ENCODE measurements at regions not wholly inside any gene's neighbourhood (a gene's known extent, or its start where the extent isn't known, plus 50 kb on each side); places are given as distances from the start of the nearest gene placed in this dataset.
"Not testable (repeated sequence)": the region's sequence is repeated elsewhere in the genome, so short reads cannot be mapped to it uniquely, and the experiment has no call there.

- DNase-seq (ENCODE audit: low spot score), result no peak
These were observed 213.9 kb downstream of the PRDM9 start for GRCh38 chr5:23721336-23721735.

GRCh38 chr5:23727271-23727670, 219.9 kb downstream of the PRDM9 start:
- DNase-seq (ENCODE audit: low spot score), result no peak

- DNase-seq (ENCODE audit: low spot score), result peak; percentile 88
These were observed 222.6 kb downstream of the PRDM9 start for GRCh38 chr5:23730023-23730422.

- no peak for DNase-seq (ENCODE audit: low spot score)
These were observed 232.6 kb downstream of the PRDM9 start for GRCh38 chr5:23740029-23740428.

GRCh38 chr5:23742701-23743100, 235.3 kb downstream of the PRDM9 start:
- no peak for DNase-seq (ENCODE audit: low spot score)

- DNase-seq (ENCODE audit: low spot score), result no peak
These were observed 248.5 kb downstream of the PRDM9 start for GRCh38 chr5:23755906-23756305.

- no peak for DNase-seq (ENCODE audit: low spot score)
These were observed 249.4 kb downstream of the PRDM9 start for GRCh38 chr5:23756779-23757178.

GRCh38 chr5:23763170-23763569, 255.8 kb downstream of the PRDM9 start:
- DNase-seq (ENCODE audit: low spot score), result no peak

GRCh38 chr5:23776684-23777083, 269.3 kb downstream of the PRDM9 start:
- DNase-seq (ENCODE audit: low spot score), result no peak

- DNase-seq (ENCODE audit: low spot score), result not testable (repeated sequence)
These were observed 292.9 kb downstream of the PRDM9 start for GRCh38 chr5:23800307-23800706.

- peak; percentile 60 for DNase-seq (ENCODE audit: low spot score)
These were observed 313.5 kb downstream of the PRDM9 start for GRCh38 chr5:23820765-23821471.

- no peak for DNase-seq (ENCODE audit: low spot score)
These were observed 316.1 kb downstream of the PRDM9 start for GRCh38 chr5:23823521-23823920.

GRCh38 chr5:23825196-23825595, 317.8 kb downstream of the PRDM9 start:
- DNase-seq (ENCODE audit: low spot score), result no peak

GRCh38 chr5:23840083-23840482, 332.7 kb downstream of the PRDM9 start:
- no peak for DNase-seq (ENCODE audit: low spot score)

- peak; percentile 17 for DNase-seq (ENCODE audit: low spot score)
These were observed 357.4 kb downstream of the PRDM9 start for GRCh38 chr5:23864786-23865185.

GRCh38 chr5:23877847-23878246, 370.4 kb downstream of the PRDM9 start:
- no peak for DNase-seq (ENCODE audit: low spot score)

GRCh38 chr5:23884405-23885031, 377.1 kb downstream of the PRDM9 start:
- DNase-seq (ENCODE audit: low spot score), result no peak

GRCh38 chr5:23893561-23893960, 386.2 kb downstream of the PRDM9 start:
- no peak for DNase-seq (ENCODE audit: low spot score)

- no peak for DNase-seq (ENCODE audit: low spot score)
These were observed 388.2 kb downstream of the PRDM9 start for GRCh38 chr5:23895614-23896013.

GRCh38 chr5:23930985-23931384, 423.6 kb downstream of the PRDM9 start:
- peak; percentile 15 for DNase-seq (ENCODE audit: low spot score)

- peak; percentile 79 for DNase-seq (ENCODE audit: low spot score)
These were observed 444.0 kb downstream of the PRDM9 start for GRCh38 chr5:23951261-23951928.

- no peak for DNase-seq (ENCODE audit: low spot score)
These were observed 456.0 kb downstream of the PRDM9 start for GRCh38 chr5:23963449-23963848.

- DNase-seq (ENCODE audit: low spot score), result no peak
These were observed 470.0 kb downstream of the PRDM9 start for GRCh38 chr5:23977365-23977764.
